Adrenal gland (tissue), 9 donors: ENCODE measurements at regions not wholly inside any gene's neighbourhood (a gene's known extent, or its start where the extent isn't known, plus 50 kb on each side); places are given as distances from the start of the nearest gene placed in this dataset.

Experiments
- DNase-seq, 7 donors: peaks; one replicate each; pipeline ENCODE4 v3.0.0-alpha.2; 2019 to 2020
- H3K27ac ChIP-seq, 5 donors: fragments of 200-600 bp; sonication (generic) in 4 of 5; 1 replicate in 3 of 5; 2 replicates in 2 of 5; pipeline versions ENCODE4 v1.5.1 to v1.8.0; 2016 to 2020; ENCODE audit warnings: mild to moderate bottlenecking in 1 of 5
- H3K27me3 ChIP-seq: fragments of 200-600 bp; 2 replicates; pipeline ENCODE4 v1.8.0; 2021
- H3K36me3 ChIP-seq, 2 donors: fragments of 200-600 bp; replicated peaks in 1 of 2; 1 replicate in 1 of 2; 2 replicates in 1 of 2; pipeline versions ENCODE4 v1.5.1 to v1.8.0; 2018 to 2022
- H3K4me1 ChIP-seq, 2 donors: fragments of 200-600 bp; replicated peaks in 1 of 2; 1 replicate in 1 of 2; 2 replicates in 1 of 2; pipeline versions ENCODE4 v1.5.1 to v1.8.0; 2018 to 2021
- H3K4me3 ChIP-seq, 4 donors: fragments of 200-600 bp; sonication (generic) in 3 of 4; one replicate each; pipeline ENCODE4 v1.5.1; 2016 to 2018
- H3K9me3 ChIP-seq, 3 donors: fragments of 200-600 bp; sonication (generic) in 1 of 3; replicated peaks in 1 of 3; 1 replicate in 2 of 3; 2 replicates in 1 of 3; pipeline versions ENCODE4 v1.5.1 to v1.8.0; 2016 to 2021
- CTCF ChIP-seq, 6 experiments: fragments of 450-650 bp in 4 of 6; fragments of 200-600 bp in 2 of 6; sonication (generic) in 1 of 6; IDR thresholded peaks; 1 replicate in 5 of 6; 2 replicates in 1 of 6; pipeline versions ENCODE4 v1.5.1 to v1.8.0; 2016 to 2021; ENCODE audit warnings: antibody characterized with exemption in 6 of 6, mild to moderate bottlenecking in 2 of 6, moderate library complexity in 1 of 6
- POLR2A ChIP-seq, 2 donors: fragments of 450-650 bp; IDR thresholded peaks; one replicate each; pipeline ENCODE4 v1.6.1; 2017; ENCODE audit warnings: antibody characterized with exemption in 2 of 2, mild to moderate bottlenecking in 2 of 2, moderate library complexity in 1 of 2
- whole genome bisulfite sequencing, 4 donors: extraction: QIAGEN DNeasy Blood & Tissue Kit in 2 of 4; methylation state at CpG; one replicate each; pipeline versions ENCODE4 v1.1.5 to v1.1.7; 2013 to 2017; 5-methylcytosine and 5-hydroxymethylcytosine counted together
- intact Hi-C, 2 donors: fragments of 100-400 bp; cut with DNase I; formaldehyde crosslinking; loops; one replicate each; pipeline versions ENCODE4 v1.14.1 to v1.15.0; 2022 to 2023
- donor health status: healthy with polysubstance abuse.
- donor health status: Bipolar disorder and iron deficiency.
- donor health status: DM: yes; HTN: yes; CAD: no.
- donor health status: DM: no; HTN: no; CAD: no.
- donor health status: DM: no; HTN: no; CAD: no.

- intact Hi-C loops = no loop called here
- Histone ChIP-seq H3K4me1 (no peaks in the 10 kb centered on the region), H3K27ac (no peak overlapping the region), H3K27me3 (no peaks in the 10 kb centered on the region), H3K36me3 (no peaks in the 10 kb centered on the region), H3K4me3 (no peak overlapping the region), H3K9me3 (no peaks in the 10 kb centered on the region)
- 68 to 90% (median 79%) methylated on average over 7 of the region's 7 CpGs for WGBS, 4 donors
- TF ChIP-seq POLR2A (IDR thresholded peaks at IDR 0.05) (no peak), CTCF (IDR thresholded peaks at IDR 0.05) (no peak)
- no peak for DNase-seq
Measured at GRCh38 chr10:35927341-35927740, 285.2 kb upstream of the FZD8 start.

GRCh38 chr10:35926846-35927245 lies 284.8 kb upstream of the FZD8 start:
- no peak for DNase-seq
- Histone ChIP-seq H3K27me3 (no peaks in the 10 kb centered on the region), H3K9me3 (no peaks in the 10 kb centered on the region), H3K27ac (no peak overlapping the region), H3K4me1 (no peaks in the 10 kb centered on the region), H3K36me3 (no peaks in the 10 kb centered on the region), H3K4me3 (no peak overlapping the region)
- intact Hi-C loops = no loop called here
- WGBS, 4 donors = 52 to 73% (median 68%) methylated on average over 1 of the region's 1 CpG
- TF ChIP-seq POLR2A (IDR thresholded peaks at IDR 0.05) (no peak), CTCF (IDR thresholded peaks at IDR 0.05) (no peak)

- H3K4me3 ChIP-seq = no peak overlapping the region
- 27 to 42% (median 36%) methylated on average over 1 of the region's 1 CpG for WGBS, 4 donors
- no peaks in the 10 kb centered on the region for H3K9me3 ChIP-seq
- intact Hi-C loops = no loop called here
- no peaks in the 10 kb centered on the region for H3K27me3 ChIP-seq
- DNase-seq = no peak
- H3K27ac ChIP-seq = no peak overlapping the region
- no peaks in the 10 kb centered on the region for H3K36me3 ChIP-seq
- H3K4me1 ChIP-seq = no peaks in the 10 kb centered on the region
- TF ChIP-seq CTCF (IDR thresholded peaks at IDR 0.05) (no peak), POLR2A (IDR thresholded peaks at IDR 0.05) (no peak)
Measured at GRCh38 chr10:35925493-35925892, 283.4 kb upstream of the FZD8 start.

- H3K27ac ChIP-seq = no peak overlapping the region
- H3K4me3 ChIP-seq = no peak overlapping the region
- 71 to 83% (median 78%) methylated on average over 1 of the region's 1 CpG for WGBS, 4 donors
- H3K36me3 ChIP-seq = no peaks in the 10 kb centered on the region
- no peaks in the 10 kb centered on the region for H3K27me3 ChIP-seq
- TF ChIP-seq POLR2A (IDR thresholded peaks at IDR 0.05) (no peak), CTCF (IDR thresholded peaks at IDR 0.05) (no peak)
- DNase-seq = no peak
- intact Hi-C loops = no loop called here
- H3K4me1 ChIP-seq = no peaks in the 10 kb centered on the region
- H3K9me3 ChIP-seq = no peaks in the 10 kb centered on the region
Measured at GRCh38 chr10:35924759-35925158, 282.7 kb upstream of the FZD8 start.
